ENCODE measurements at regions not wholly inside any gene's neighbourhood (a gene's known extent, or its start where the extent isn't known, plus 50 kb on each side); places are given as distances from the start of the nearest gene placed in this dataset.

DNA sequence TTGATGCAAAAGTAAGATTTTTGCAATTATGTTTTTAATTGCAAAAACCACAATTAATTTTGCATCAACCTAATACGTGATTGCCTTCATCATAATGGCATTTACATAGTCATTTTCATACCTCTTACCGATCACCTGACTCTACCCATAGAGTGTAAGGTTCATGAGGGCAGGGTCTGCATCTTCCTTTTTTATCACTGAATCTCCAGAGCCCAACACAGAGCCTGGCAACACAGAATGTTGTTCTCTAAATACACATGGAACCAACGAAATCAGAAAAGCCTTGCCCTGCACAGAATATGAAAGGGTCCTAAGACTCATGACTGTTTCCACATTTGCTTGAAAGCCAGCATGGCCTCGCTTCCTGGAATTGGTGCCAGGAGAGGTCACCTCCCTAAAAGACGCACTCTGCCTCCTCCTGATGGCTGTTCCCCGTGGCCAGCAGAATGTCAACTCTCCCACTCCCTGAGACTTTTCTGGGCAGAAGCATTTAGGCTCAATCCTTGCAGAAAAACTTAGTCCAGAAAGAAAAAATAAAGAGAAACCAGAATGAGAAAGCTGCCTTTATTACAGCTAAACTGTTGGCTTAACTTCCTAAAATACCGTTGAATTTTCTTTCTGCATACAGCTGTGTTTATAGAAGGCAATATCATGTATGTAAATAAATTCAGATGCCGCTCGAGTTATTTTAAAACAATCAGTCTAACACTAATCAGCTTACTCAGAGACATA is 327.8 kb upstream of the MAF start:
- ATAC-seq (no peak), DNase-seq (no peak)
- Mint-ChIP-seq H3K27me3 (peaks cover 0 to 6% (median under 1%) of the 10 kb centered on the region in 5 donors), H3K9me3 (peaks cover 0 to 5% (median 0%) of the 10 kb centered on the region in 11 donors), H3K4me3 (no peak overlapping the region), H3K27ac (no peak overlapping the region), H3K4me1 (no peaks in the 10 kb centered on the region), H3K36me3 (no peaks in the 10 kb centered on the region)
- no peak overlapping the region for H3K27ac ChIP-seq (ENCODE audit: low read depth, low read length)
- H3K27me3 ChIP-seq (ENCODE audit: control insufficient read depth in 2 of 2, insufficient read depth in 2 of 2, low read length in 2 of 2), result no peaks in the 10 kb centered on the region
- no peaks in the 10 kb centered on the region for H3K4me1 ChIP-seq (ENCODE audit: control insufficient read depth in 2 of 2, insufficient read depth in 2 of 2, low read length in 2 of 2)
- no peaks in the 10 kb centered on the region for H3K9me3 ChIP-seq (ENCODE audit: control insufficient read depth in 2 of 3, low read length in 3 of 3)
- H3K4me3 ChIP-seq (ENCODE audit: low read length), result no peak overlapping the region
- H3K36me3 ChIP-seq (ENCODE audit: control insufficient read depth in 2 of 3, insufficient read depth in 3 of 3, low read length in 3 of 3), result no peaks in the 10 kb centered on the region
- POLR2A ChIA-PET, result no interaction called here
- CTCF ChIA-PET, result no interaction called here
- intact Hi-C loops (cut with micrococcal nuclease), result no loop called here

DNA sequence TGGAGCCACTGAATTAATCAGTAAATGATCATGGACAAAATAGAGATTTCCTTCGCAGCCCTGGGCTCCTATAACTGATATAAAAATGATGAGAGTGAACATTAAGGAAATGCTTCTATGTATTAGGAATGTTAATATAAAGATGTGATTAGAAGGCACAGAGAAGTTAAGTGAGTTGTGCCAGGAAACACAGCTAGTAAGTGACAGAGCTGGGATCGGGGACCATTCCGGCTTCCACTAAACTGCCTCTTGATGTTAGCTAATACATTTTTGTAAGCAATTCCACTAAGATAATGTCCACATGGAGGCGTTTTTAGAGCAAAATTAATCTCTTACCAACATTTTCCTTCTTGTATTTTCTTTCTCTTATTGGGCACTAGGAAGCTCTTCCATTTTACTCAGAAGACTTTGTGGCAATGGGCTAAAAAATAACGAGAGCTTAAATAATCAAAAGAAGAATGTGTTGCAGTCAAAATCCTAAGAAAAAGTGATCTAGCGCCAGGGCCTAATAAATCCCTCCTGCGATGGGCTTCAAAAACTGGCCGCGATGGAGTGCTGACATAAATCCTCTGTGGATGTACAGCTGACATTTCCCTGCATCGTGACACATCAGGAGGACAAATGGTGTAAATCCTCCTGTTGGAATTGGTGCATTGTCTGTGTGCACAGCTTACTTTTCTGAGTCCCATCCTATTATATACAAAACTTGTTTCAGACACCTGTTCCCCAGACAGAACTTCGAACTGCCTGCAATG is 326.1 kb upstream of the MAF start:
- DNase-seq, result no peak
- POLR2A ChIA-PET, result no interaction called here
- Histone ChIP-seq H3K27ac (ENCODE audit: low read depth, low read length) (no peak overlapping the region), H3K4me1 (ENCODE audit: control insufficient read depth in 2 of 2, insufficient read depth in 2 of 2, low read length in 2 of 2) (no peaks in the 10 kb centered on the region), H3K27me3 (ENCODE audit: control insufficient read depth in 2 of 2, insufficient read depth in 2 of 2, low read length in 2 of 2) (no peaks in the 10 kb centered on the region), H3K4me3 (ENCODE audit: low read length) (no peak overlapping the region), H3K36me3 (ENCODE audit: control insufficient read depth in 2 of 3, insufficient read depth in 3 of 3, low read length in 3 of 3) (no peaks in the 10 kb centered on the region), H3K9me3 (ENCODE audit: control insufficient read depth in 2 of 3, low read length in 3 of 3) (no peaks in the 10 kb centered on the region)
- Mint-ChIP-seq H3K27me3 (peaks cover 0 to 9% (median 6%) of the 10 kb centered on the region in 5 donors), H3K36me3 (no peaks in the 10 kb centered on the region), H3K4me1 (no peaks in the 10 kb centered on the region), H3K27ac (no peak overlapping the region), H3K4me3 (no peak overlapping the region), H3K9me3 (peaks cover 0 to 5% (median 0%) of the 10 kb centered on the region in 11 donors)
- intact Hi-C loops (cut with micrococcal nuclease), result no loop called here
- ATAC-seq, result no peak
- CTCF ChIA-PET, result interaction anchor here (0.6 kb wide), 1 partner anchor 31 kb away, joined by 3 read pairs; no protein-coding TSS in a partner anchor

DNA sequence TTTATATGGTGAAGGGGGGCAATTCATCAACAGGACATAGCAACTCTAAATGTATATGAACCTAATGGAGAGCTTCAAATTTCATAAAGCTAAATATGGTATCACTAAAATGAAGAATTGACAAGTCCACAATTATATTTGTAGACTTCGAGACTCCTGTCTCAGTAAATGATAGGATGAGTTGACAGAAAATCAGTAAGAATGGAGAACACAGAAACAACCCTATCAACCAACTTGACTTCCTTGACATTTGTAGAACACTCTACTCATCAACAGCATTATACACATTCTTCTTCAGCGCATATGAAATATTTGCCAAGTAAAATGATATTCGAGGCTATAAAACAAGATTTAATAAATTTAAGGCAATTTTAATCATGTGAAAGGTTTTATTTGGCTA is 322.9 kb upstream of the MAF start:
- Histone ChIP-seq H3K4me1 (ENCODE audit: control insufficient read depth in 2 of 2, insufficient read depth in 2 of 2, low read length in 2 of 2) (no peaks in the 10 kb centered on the region), H3K9me3 (ENCODE audit: control insufficient read depth in 2 of 3, low read length in 3 of 3) (no peaks in the 10 kb centered on the region), H3K4me3 (ENCODE audit: low read length) (no peak overlapping the region), H3K27ac (ENCODE audit: low read depth, low read length) (no peak overlapping the region), H3K27me3 (ENCODE audit: control insufficient read depth in 2 of 2, insufficient read depth in 2 of 2, low read length in 2 of 2) (no peaks in the 10 kb centered on the region), H3K36me3 (ENCODE audit: control insufficient read depth in 2 of 3, insufficient read depth in 3 of 3, low read length in 3 of 3) (no peaks in the 10 kb centered on the region)
- no peak overlapping the region for H3K27ac Mint-ChIP-seq
- H3K36me3 Mint-ChIP-seq, result no peaks in the 10 kb centered on the region
- intact Hi-C loops (cut with micrococcal nuclease), result no loop called here
- H3K4me3 Mint-ChIP-seq, result no peak overlapping the region
- no peak for DNase-seq
- H3K4me1 Mint-ChIP-seq, result peaks cover 0 to 6% (median 0%) of the 10 kb centered on the region in 7 donors
- ATAC-seq, result no peak
- no peaks in the 10 kb centered on the region for H3K9me3 Mint-ChIP-seq
- CTCF ChIA-PET, result no interaction called here
- peaks cover 4 to 20% (median 7%) of the 10 kb centered on the region in 5 donors for H3K27me3 Mint-ChIP-seq
- POLR2A ChIA-PET, result no interaction called here

DNA sequence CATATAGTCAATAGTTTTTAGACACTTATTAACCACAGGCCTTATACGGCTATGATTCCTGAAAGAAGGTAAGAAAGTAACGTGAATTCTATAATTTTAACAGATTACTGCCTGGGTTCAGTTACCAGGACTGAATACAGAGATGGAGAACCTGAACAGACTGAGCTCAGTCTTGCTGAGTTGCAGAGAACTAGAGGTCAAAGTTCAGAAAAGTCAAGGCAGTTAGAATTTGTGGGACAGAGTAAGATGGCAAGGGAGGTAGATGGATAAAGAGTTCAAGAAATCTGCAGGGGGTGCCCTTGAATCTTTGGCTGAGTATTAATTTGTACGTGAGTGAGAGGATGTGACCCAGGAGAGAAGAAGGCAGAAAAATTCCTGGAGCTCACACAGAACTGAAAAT is 320.1 kb upstream of the MAF start:
- Mint-ChIP-seq H3K36me3 (no peaks in the 10 kb centered on the region), H3K4me1 (peaks cover 0 to 6% (median 0%) of the 10 kb centered on the region in 7 donors), H3K27ac (no peak overlapping the region), H3K4me3 (no peak overlapping the region), H3K27me3 (peaks cover 4 to 27% (median 8%) of the 10 kb centered on the region in 5 donors), H3K9me3 (no peaks in the 10 kb centered on the region)
- Histone ChIP-seq H3K4me3 (ENCODE audit: low read length) (no peak overlapping the region), H3K36me3 (ENCODE audit: control insufficient read depth in 2 of 3, insufficient read depth in 3 of 3, low read length in 3 of 3) (no peaks in the 10 kb centered on the region), H3K27ac (ENCODE audit: low read depth, low read length) (no peak overlapping the region), H3K9me3 (ENCODE audit: control insufficient read depth in 2 of 3, low read length in 3 of 3) (no peaks in the 10 kb centered on the region), H3K4me1 (ENCODE audit: control insufficient read depth in 2 of 2, insufficient read depth in 2 of 2, low read length in 2 of 2) (no peaks in the 10 kb centered on the region), H3K27me3 (ENCODE audit: control insufficient read depth in 2 of 2, insufficient read depth in 2 of 2, low read length in 2 of 2) (no peaks in the 10 kb centered on the region)
- CTCF ChIA-PET, result no interaction called here
- intact Hi-C loops (cut with micrococcal nuclease), result no loop called here
- no peak for DNase-seq
- POLR2A ChIA-PET, result no interaction called here
- ATAC-seq, result no peak

DNA sequence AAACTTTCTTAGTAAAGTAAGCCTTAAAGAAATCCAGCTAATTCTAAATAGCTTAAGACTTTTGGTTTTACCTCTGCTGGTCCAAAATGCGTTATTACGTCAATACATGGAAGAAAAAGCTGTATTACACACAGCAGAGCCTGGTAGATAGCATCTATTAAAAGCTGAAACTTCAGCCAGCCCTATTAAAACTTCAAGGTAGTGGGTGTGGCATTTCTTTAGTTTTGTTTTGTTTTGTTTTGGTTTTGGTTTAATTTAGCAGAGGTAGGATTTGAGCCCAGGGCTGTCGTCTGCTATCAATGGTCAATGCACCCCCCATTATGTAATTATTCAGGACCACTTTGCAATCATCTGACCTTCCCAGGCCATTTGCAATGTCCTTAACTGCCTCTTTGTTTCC is 318.4 kb upstream of the MAF start:
- Histone ChIP-seq H3K9me3 (ENCODE audit: control insufficient read depth in 2 of 3, low read length in 3 of 3) (no peaks in the 10 kb centered on the region), H3K4me1 (ENCODE audit: control insufficient read depth in 2 of 2, insufficient read depth in 2 of 2, low read length in 2 of 2) (no peaks in the 10 kb centered on the region), H3K36me3 (ENCODE audit: control insufficient read depth in 2 of 3, insufficient read depth in 3 of 3, low read length in 3 of 3) (no peaks in the 10 kb centered on the region), H3K27me3 (ENCODE audit: control insufficient read depth in 2 of 2, insufficient read depth in 2 of 2, low read length in 2 of 2) (no peaks in the 10 kb centered on the region), H3K27ac (ENCODE audit: low read depth, low read length) (no peak overlapping the region), H3K4me3 (ENCODE audit: low read length) (no peak overlapping the region)
- ATAC-seq, result no peak
- H3K4me1 Mint-ChIP-seq, result peaks cover 0 to 6% (median 0%) of the 10 kb centered on the region in 7 donors
- intact Hi-C loops (cut with micrococcal nuclease), result no loop called here
- H3K27me3 Mint-ChIP-seq, result peaks cover 4 to 33% (median 8%) of the 10 kb centered on the region in 5 donors
- no peak overlapping the region for H3K4me3 Mint-ChIP-seq
- ChIA-PET POLR2A (interaction anchor here (0.7 kb wide), 1 partner anchor 31 kb away, joined by 3 read pairs; no protein-coding TSS in a partner anchor), CTCF (interaction anchor here (0.8 kb wide), 1 partner anchor 22 kb away, joined by 3 read pairs; no protein-coding TSS in a partner anchor)
- no peaks in the 10 kb centered on the region for H3K36me3 Mint-ChIP-seq
- H3K27ac Mint-ChIP-seq, result no peak overlapping the region
- DNase-seq, result no peak
- H3K9me3 Mint-ChIP-seq, result peaks cover 0 to 3% (median 0%) of the 10 kb centered on the region in 11 donors

DNA sequence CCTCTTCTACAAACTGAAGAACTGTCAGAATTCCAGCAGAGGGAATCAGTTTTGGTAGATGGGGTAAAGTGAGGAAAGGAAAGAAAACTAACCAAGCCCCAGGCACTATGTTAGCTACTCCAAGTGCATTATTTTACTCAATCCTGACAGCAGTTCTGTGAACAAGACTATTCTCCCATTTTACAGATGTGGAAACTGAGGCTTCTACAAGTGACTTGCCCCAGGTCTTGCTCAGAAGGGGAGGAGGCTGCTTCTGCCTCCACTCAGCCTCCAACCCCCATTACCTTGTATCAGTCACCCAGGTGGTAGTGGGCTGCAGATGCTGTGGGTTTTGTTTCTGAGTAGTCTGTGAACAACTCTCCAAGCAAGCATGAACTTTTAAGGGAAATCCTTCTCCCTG is 315.2 kb upstream of the MAF start:
- DNase-seq, result no peak
- no peaks in the 10 kb centered on the region for H3K36me3 Mint-ChIP-seq
- CTCF ChIA-PET, result no interaction called here

More for the DNA sequence above, 315.2 kb upstream of the MAF start:
- Histone ChIP-seq H3K9me3 (ENCODE audit: control insufficient read depth in 2 of 3, low read length in 3 of 3) (no peaks in the 10 kb centered on the region), H3K4me1 (ENCODE audit: control insufficient read depth in 2 of 2, insufficient read depth in 2 of 2, low read length in 2 of 2) (no peaks in the 10 kb centered on the region), H3K27me3 (ENCODE audit: control insufficient read depth in 2 of 2, insufficient read depth in 2 of 2, low read length in 2 of 2) (no peaks in the 10 kb centered on the region), H3K27ac (ENCODE audit: low read depth, low read length) (no peak overlapping the region), H3K4me3 (ENCODE audit: low read length) (no peak overlapping the region), H3K36me3 (ENCODE audit: control insufficient read depth in 2 of 3, insufficient read depth in 3 of 3, low read length in 3 of 3) (no peaks in the 10 kb centered on the region)
- Mint-ChIP-seq H3K4me1 (peaks cover 0 to 6% (median 0%) of the 10 kb centered on the region in 7 donors), H3K4me3 (no peak overlapping the region), H3K27me3 (peaks cover 2 to 22% (median 4%) of the 10 kb centered on the region in 5 donors), H3K9me3 (peaks cover 0 to 3% (median 0%) of the 10 kb centered on the region in 11 donors), H3K27ac (no peak overlapping the region)
- intact Hi-C loops (cut with micrococcal nuclease), result no loop called here
- POLR2A ChIA-PET, result no interaction called here
- no peak for ATAC-seq

All from naive thymus-derived CD4-positive, alpha-beta T cell (primary cell).